Liver (tissue), 3 donors: ENCODE measurements at regions not wholly inside any gene's neighbourhood (a gene's known extent, or its start where the extent isn't known, plus 50 kb on each side); places are given as distances from the start of the nearest gene placed in this dataset.

Experiments
- ATF3 ChIP-seq: IDR thresholded peaks from 2 replicates; pipeline ENCODE4 v1.6.1; 2016; ENCODE audit warnings: antibody characterized with exemption
- CTCF ChIP-seq: fragments of 150-350 bp; IDR thresholded peaks from 2 replicates; pipeline ENCODE4 v1.5.1; 2017; ENCODE audit warnings: improper control_type of control experiment, low read depth, low read length; ENCODE audit not compliant: missing input control
- EGR1 ChIP-seq, 2 donors: IDR thresholded peaks; 2 replicates each; pipeline ENCODE4 v1.6.1; 2016 to 2018; ENCODE audit warnings: antibody characterized with exemption in 2 of 2, low read depth in 2 of 2
- FOXA1 ChIP-seq: IDR thresholded peaks from 2 replicates; pipeline ENCODE4 v1.6.1; 2016; ENCODE audit warnings: antibody characterized with exemption
- HNF4A ChIP-seq, 2 donors: conservative IDR thresholded peaks; 2 replicates each; pipeline ENCODE4 v1.6.1; 2016; ENCODE audit warnings: antibody characterized with exemption in 2 of 2, mild to moderate bottlenecking in 2 of 2
- JUND ChIP-seq, 2 donors: IDR thresholded peaks; 2 replicates each; pipeline ENCODE4 v1.6.1; 2016; ENCODE audit warnings: antibody characterized with exemption in 2 of 2
- RAD21 ChIP-seq, 2 donors: IDR thresholded peaks; 2 replicates each; pipeline ENCODE4 v1.6.1; 2016; ENCODE audit warnings: antibody characterized with exemption in 2 of 2, mild to moderate bottlenecking in 2 of 2
- REST ChIP-seq: IDR thresholded peaks from 2 replicates; pipeline ENCODE4 v1.6.1; 2016; ENCODE audit warnings: antibody characterized with exemption, mild to moderate bottlenecking
- SP1 ChIP-seq: IDR thresholded peaks from 2 replicates; pipeline ENCODE4 v1.6.1; 2018; ENCODE audit warnings: antibody characterized with exemption, mild to moderate bottlenecking
- TAF1 ChIP-seq: conservative IDR thresholded peaks from 2 replicates; pipeline ENCODE4 v1.6.1; 2016; ENCODE audit warnings: antibody characterized with exemption, mild to moderate bottlenecking
- YY1 ChIP-seq: IDR thresholded peaks from 2 replicates; pipeline ENCODE4 v1.6.1; 2016; ENCODE audit warnings: antibody characterized with exemption, mild to moderate bottlenecking
- ZBTB33 ChIP-seq: IDR thresholded peaks from 2 replicates; pipeline ENCODE4 v1.6.1; 2016; ENCODE audit warnings: antibody characterized with exemption
- TF ChIP-seq, protein P1 (sequence below): IDR thresholded peaks from 2 replicates; pipeline ENCODE4 v1.6.1; 2016; ENCODE audit warnings: antibody characterized with exemption
- donor health status: healthy.
- donor health status: healthy.

GRCh38 chr18:53639687-53640086 lies 584.8 kb downstream of the MBD2 start:
- TF ChIP-seq CTCF (no peak), HNF4A (conservative IDR thresholded peaks at IDR 0.05) (no peak), RAD21 (IDR thresholded peaks at IDR 0.05) (no peak), EGR1 (IDR thresholded peaks at IDR 0.05; ENCODE audit: low read depth in 2 of 2) (no peak), ZBTB33 (no peak), FOXA1 (no peak), ATF3 (no peak), TAF1 (no peak), JUND (IDR thresholded peaks at IDR 0.05) (no peak), YY1 (no peak), REST (no peak), SP1 (no peak)
- TF ChIP-seq, protein P1, sequence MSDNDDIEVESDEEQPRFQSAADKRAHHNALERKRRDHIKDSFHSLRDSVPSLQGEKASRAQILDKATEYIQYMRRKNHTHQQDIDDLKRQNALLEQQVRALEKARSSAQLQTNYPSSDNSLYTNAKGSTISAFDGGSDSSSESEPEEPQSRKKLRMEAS, result no peak
